Astrocyte of the spinal cord (primary cell): ENCODE measurements at regions not wholly inside any gene's neighbourhood (a gene's known extent, or its start where the extent isn't known, plus 50 kb on each side); places are given as distances from the start of the nearest gene placed in this dataset.

Source experiments
- DNase-seq: peaks from one replicate; pipeline ENCODE4 v3.0.0; 2011; ENCODE audit warnings: low read depth, low spot score
- H3K4me3 ChIP-seq: 2 replicates; pipeline ENCODE4 v1.5.1; 2011; ENCODE audit warnings: low read depth, mild to moderate bottlenecking, low read length, moderate library complexity
- CTCF ChIP-seq: IDR thresholded peaks from 2 replicates; pipeline ENCODE4 v1.5.1; 2012; ENCODE audit warnings: low read depth, mild to moderate bottlenecking, low read length, inconsistent platforms
- in situ Hi-C: cut with HindIII; loops from 2 replicates; pipeline ENCODE4 v1.10.0; 2017; ENCODE audit warnings: low sequenced_read_pairs

GRCh38 chr20:19083136-19083621 lies 129.3 kb upstream of the SLC24A3 start:
- in situ Hi-C loops, result no loop called here
- H3K4me3 ChIP-seq, result no peak overlapping the region
- no peak for DNase-seq
- no peak for TF ChIP-seq CTCF

- H3K4me3 ChIP-seq, result no peak overlapping the region
- in situ Hi-C loops, result no loop called here
- no peak for DNase-seq
- no peak for TF ChIP-seq CTCF
Measured at GRCh38 chr20:19090332-19090731, 122.1 kb upstream of the SLC24A3 start.

GRCh38 chr20:19094959-19095541 lies 117.4 kb upstream of the SLC24A3 start:
- in situ Hi-C loops, result no loop called here
- TF ChIP-seq CTCF, result no peak
- no peak overlapping the region for H3K4me3 ChIP-seq
- DNase-seq, result no peak

- no peak overlapping the region for H3K4me3 ChIP-seq
- no peak for DNase-seq
- TF ChIP-seq CTCF, result no peak
- in situ Hi-C loops, result no loop called here
Measured at GRCh38 chr20:19095762-19096161, 116.7 kb upstream of the SLC24A3 start.

- no peak for TF ChIP-seq CTCF
- no peak for DNase-seq
- H3K4me3 ChIP-seq, result no peak overlapping the region
- in situ Hi-C loops, result no loop called here
Measured at GRCh38 chr20:19096843-19097242, 115.6 kb upstream of the SLC24A3 start.

- H3K4me3 ChIP-seq, result no peak overlapping the region
- in situ Hi-C loops, result no loop called here
- TF ChIP-seq CTCF, result no peak
Measured at GRCh38 chr20:19098117-19098516, 114.3 kb upstream of the SLC24A3 start.

More at GRCh38 chr20:19098117-19098516, 114.3 kb upstream of the SLC24A3 start:
- no peak for DNase-seq
